Nephron (organoid): ENCODE measurements at regions not wholly inside any gene's neighbourhood (a gene's known extent, or its start where the extent isn't known, plus 50 kb on each side); places are given as distances from the start of the nearest gene placed in this dataset.

Source experiments
- H3K27ac Mint-ChIP-seq, 3 experiments: 2 replicates each; pipeline ENCODE4 v1.8.0; 2020; ENCODE audit warnings: mixed read lengths in 3 of 3, mild to moderate bottlenecking in 2 of 3, moderate library complexity in 1 of 3
- H3K27me3 Mint-ChIP-seq: 2 replicates; pipeline ENCODE4 v1.8.0; 2021; ENCODE audit warnings: low read depth, mild to moderate bottlenecking, moderate library complexity, mixed read lengths
- H3K36me3 Mint-ChIP-seq: 2 replicates; pipeline ENCODE4 v1.8.0; 2020; ENCODE audit warnings: low read depth, mixed read lengths
- H3K4me1 Mint-ChIP-seq: 2 replicates; pipeline ENCODE4 v1.8.0; 2020; ENCODE audit warnings: mixed read lengths
- H3K4me3 Mint-ChIP-seq, 3 experiments: 2 replicates each; pipeline ENCODE4 v1.8.0; 2020; ENCODE audit warnings: mild to moderate bottlenecking in 3 of 3, mixed read lengths in 3 of 3, moderate library complexity in 2 of 3
- H3K9me3 Mint-ChIP-seq: 2 replicates; pipeline ENCODE4 v1.8.0; 2020; ENCODE audit warnings: mixed read lengths
- CTCF ChIP-seq, 3 experiments: fragments of 200-600 bp; sonication (generic); IDR thresholded peaks; one replicate each; pipeline ENCODE4 v1.5.0; 2021; ENCODE audit warnings: antibody characterized with exemption in 3 of 3; ENCODE audit not compliant: unreplicated experiment in 3 of 3

- no peaks in the 10 kb centered on the region for H3K36me3 Mint-ChIP-seq
- H3K27me3 Mint-ChIP-seq, result no peaks in the 10 kb centered on the region
- H3K4me1 Mint-ChIP-seq, result peaks cover 66% of the 10 kb centered on the region
- H3K27ac Mint-ChIP-seq, result peak overlapping the region; percentile 86 to 96 (median 95)
- TF ChIP-seq CTCF (IDR thresholded peaks at IDR 0.05; ENCODE audit: unreplicated experiment in 3 of 3), result no peak
- H3K9me3 Mint-ChIP-seq, result no peaks in the 10 kb centered on the region
- H3K4me3 Mint-ChIP-seq, result peak overlapping the region in 1 of 3 experiments; percentile 31
Observed at GRCh38 chr2:42842466-42842865, 50.1 kb upstream of the HAAO start.
